Left ventricle myocardium inferior (tissue), 1 donor: ENCODE measurements at regions not wholly inside any gene's neighbourhood (a gene's known extent, or its start where the extent isn't known, plus 50 kb on each side); places are given as distances from the start of the nearest gene placed in this dataset.

Experiments used
- DNase-seq: peaks from one replicate; pipeline ENCODE4 v3.0.0-alpha.2; 2020
- H3K27ac ChIP-seq: fragments of 200-600 bp; replicated peaks from 2 replicates; pipeline ENCODE4 v1.8.0; 2021
- H3K27me3 ChIP-seq: fragments of 200-600 bp; 2 replicates; pipeline ENCODE4 v1.8.0; 2021; ENCODE audit warnings: low read depth
- H3K36me3 ChIP-seq: fragments of 200-600 bp; 2 replicates; pipeline ENCODE4 v1.8.0; 2021
- H3K4me1 ChIP-seq: fragments of 200-600 bp; 2 replicates; pipeline ENCODE4 v1.8.0; 2021
- H3K4me3 ChIP-seq: fragments of 200-600 bp; 2 replicates; pipeline ENCODE4 v1.8.0; 2021; ENCODE audit warnings: mild to moderate bottlenecking, moderate library complexity
- H3K9me3 ChIP-seq: fragments of 200-600 bp; replicated peaks from 2 replicates; pipeline ENCODE4 v1.8.0; 2021
- intact Hi-C: fragments of 100-400 bp; cut with micrococcal nuclease; formaldehyde crosslinking; loops from one replicate; pipeline ENCODE4 v1.11.0; 2022
- TF ChIP-seq, protein P1 (sequence below): fragments of 200-600 bp; IDR thresholded peaks from 2 replicates; pipeline ENCODE4 v1.8.0; 2021; ENCODE audit warnings: antibody characterized with exemption, mild to moderate bottlenecking, borderline replicate concordance
- donor health status: DM: no; HTN: yes; CAD: no; lungs with severe emphysema.

DNA sequence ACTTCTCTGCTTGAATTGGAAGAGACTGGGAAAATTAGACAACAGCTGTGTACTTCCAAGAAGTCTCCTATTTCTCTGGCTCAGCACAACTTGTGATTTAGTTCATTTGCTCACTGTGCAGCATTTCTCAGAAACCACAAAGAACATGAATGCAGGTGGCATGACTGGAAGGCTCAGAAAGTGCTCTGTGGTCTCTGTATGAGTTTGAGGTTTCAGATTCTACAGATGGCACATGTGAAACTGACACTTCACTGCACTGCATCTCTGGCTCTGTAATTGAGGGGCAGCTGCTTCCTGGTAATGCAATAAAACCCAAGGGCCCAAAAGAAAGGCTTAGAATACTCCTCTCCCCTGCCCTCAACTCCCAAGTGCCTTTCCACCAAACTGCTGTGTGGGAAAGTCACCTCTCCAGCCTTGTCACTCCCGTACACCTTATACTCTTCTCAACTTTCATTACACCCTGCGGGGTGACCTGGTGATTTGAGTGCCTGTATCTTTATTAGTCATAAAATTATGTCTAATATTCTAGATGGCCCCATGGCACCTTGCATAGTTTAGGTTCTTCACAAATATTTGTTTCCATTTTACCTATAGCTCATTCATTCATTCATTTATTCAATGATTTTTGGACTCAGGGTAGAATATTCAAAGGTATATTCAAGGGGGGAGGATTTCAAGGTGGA, 82.5 kb downstream of the ESM1 start:
- Histone ChIP-seq H3K4me3 (no peak overlapping the region), H3K4me1 (no peaks in the 10 kb centered on the region), H3K27me3 (peaks cover 39% of the 10 kb centered on the region), H3K9me3 (no peaks in the 10 kb centered on the region), H3K36me3 (no peaks in the 10 kb centered on the region), H3K27ac (no peak overlapping the region)
- TF ChIP-seq, protein P1, sequence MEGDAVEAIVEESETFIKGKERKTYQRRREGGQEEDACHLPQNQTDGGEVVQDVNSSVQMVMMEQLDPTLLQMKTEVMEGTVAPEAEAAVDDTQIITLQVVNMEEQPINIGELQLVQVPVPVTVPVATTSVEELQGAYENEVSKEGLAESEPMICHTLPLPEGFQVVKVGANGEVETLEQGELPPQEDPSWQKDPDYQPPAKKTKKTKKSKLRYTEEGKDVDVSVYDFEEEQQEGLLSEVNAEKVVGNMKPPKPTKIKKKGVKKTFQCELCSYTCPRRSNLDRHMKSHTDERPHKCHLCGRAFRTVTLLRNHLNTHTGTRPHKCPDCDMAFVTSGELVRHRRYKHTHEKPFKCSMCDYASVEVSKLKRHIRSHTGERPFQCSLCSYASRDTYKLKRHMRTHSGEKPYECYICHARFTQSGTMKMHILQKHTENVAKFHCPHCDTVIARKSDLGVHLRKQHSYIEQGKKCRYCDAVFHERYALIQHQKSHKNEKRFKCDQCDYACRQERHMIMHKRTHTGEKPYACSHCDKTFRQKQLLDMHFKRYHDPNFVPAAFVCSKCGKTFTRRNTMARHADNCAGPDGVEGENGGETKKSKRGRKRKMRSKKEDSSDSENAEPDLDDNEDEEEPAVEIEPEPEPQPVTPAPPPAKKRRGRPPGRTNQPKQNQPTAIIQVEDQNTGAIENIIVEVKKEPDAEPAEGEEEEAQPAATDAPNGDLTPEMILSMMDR: no peak
- DNase-seq: no peak
- intact Hi-C loops: no loop called here

DNA sequence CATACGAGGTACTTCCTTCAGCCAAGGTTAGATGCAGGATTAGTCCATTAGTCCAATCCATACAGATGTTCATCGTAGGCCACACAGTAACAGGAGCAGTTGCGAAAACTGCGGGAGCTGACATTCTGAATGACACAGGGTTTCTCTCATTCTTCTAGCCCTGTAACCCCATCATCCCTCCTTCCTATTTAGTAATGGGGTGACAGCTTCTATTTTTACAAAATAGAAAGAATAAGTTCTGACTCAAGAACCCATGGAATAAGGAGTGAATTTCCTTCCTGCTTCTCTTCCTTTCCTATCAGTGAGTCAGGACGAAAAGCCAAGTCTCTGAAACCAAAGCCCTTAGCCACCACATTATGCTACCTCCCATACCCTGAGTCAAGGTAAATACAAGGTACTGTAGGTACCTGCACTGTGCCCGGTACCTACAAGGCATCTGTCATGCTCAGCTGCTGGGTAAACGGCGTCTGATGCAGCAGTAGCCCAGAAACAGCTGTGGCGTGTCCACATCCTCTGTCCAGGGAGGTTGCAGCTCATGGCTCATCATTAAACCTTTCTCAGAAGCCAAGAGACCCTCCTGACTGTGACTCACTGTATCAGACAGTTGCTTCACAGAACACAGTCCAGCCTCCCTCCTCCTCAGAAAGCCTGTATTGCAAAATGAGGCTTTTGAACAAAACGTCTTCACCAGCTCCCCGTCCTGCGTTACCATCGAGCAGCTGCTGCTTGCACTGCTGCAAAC, 84.2 kb downstream of the ESM1 start:
- Histone ChIP-seq H3K27me3 (peaks cover 55% of the 10 kb centered on the region), H3K27ac (no peak overlapping the region), H3K4me1 (no peaks in the 10 kb centered on the region), H3K9me3 (no peaks in the 10 kb centered on the region), H3K4me3 (no peak overlapping the region), H3K36me3 (no peaks in the 10 kb centered on the region)
- intact Hi-C loops: no loop called here
- DNase-seq: no peak
- TF ChIP-seq, protein P1: no peak

DNA sequence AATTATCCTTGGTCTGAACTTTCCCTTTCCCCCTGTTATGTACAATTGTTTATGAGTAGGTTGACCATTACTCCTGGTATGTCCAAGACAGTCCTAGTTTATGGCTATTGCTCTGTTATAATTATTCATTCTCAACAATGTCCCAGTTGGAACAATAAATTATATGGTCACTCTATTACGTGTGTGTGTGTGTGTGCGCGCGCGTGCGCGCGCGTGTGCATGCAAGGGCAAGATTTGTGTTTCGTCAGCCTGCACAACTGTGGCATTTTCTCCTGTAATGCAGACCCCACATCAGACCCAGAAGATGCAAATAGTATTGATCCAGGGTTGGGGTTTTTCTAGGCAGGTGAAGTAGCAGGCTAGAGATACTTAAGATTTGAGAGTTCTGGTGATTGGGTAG, 88.4 kb downstream of the ESM1 start:
- peaks cover 49% of the 10 kb centered on the region for H3K27me3 ChIP-seq
- H3K36me3 ChIP-seq: no peaks in the 10 kb centered on the region
- TF ChIP-seq, protein P1: no peak
- H3K4me1 ChIP-seq: no peaks in the 10 kb centered on the region
- H3K27ac ChIP-seq: no peak overlapping the region
- intact Hi-C loops: no loop called here
- no peak overlapping the region for H3K4me3 ChIP-seq
- no peaks in the 10 kb centered on the region for H3K9me3 ChIP-seq
- no peak for DNase-seq

DNA sequence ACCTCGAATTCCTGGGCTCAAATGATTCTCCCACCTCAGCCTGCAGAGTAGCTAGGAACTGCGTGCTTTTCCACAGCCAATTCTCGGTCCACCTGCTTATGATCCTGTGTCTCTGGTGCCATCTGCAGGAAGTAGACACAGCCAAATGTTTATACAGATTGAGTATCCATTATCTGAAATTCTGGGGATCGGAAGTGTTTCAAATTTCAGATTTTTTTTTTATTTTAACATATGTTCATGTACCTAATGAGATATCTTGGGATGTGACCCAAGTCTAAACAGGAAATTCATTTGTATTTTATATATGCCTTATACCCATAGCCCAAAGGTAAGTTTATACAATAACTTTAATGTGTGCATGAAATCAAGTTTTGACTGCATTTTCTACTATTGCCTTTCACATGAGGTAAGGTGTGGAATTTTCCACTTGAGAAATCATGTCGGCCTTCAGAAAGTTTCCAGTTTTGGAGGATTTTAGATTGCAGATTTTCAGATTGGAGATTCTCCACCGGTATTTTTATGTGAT, 89.5 kb downstream of the ESM1 start:
- Histone ChIP-seq H3K36me3 (no peaks in the 10 kb centered on the region), H3K27ac (no peak overlapping the region), H3K4me1 (no peaks in the 10 kb centered on the region), H3K27me3 (peaks cover 51% of the 10 kb centered on the region), H3K9me3 (no peaks in the 10 kb centered on the region), H3K4me3 (no peak overlapping the region)
- no peak for DNase-seq
- TF ChIP-seq, protein P1: peak; percentile 62
- intact Hi-C loops: no loop called here

DNA sequence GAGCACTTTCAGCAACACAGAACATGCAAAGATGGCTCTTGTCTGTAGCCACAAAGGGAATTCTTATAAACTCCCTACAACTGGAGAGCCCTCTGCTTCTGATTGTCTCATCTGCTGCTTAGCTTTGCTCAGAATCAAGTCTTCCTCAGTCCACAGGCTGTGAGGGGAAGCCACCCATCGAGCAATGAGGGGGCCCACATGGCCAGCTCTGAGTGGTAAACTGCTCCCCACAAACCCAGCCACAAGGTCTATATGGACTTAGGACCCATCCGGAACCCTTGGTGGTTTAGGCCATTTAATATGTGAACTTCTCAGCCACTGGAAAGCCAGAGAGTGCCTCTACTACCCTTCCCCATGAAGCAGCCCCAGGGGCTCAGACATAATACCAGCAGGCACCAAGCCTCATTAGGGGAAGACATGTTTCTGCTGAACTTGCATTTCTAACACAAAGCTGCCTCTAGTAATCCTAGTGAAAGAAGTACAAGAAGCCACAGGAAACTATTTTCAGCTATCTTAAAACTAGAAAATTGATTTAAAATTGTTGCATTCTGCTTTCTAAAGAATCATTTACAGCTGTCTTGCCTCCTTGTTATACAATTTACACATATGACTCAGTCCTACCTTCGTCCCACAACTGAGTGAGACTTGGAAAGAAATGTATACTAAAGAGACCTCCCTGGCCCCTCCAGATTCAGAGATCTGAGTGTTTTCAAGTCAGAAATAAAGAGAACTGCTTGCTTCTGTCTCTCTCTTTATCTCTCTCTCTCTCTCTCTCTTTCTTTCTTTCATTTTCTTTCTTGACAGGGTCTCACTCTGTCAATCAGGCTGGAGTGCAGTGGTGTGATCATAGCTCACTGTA, 90.2 kb downstream of the ESM1 start:
- intact Hi-C loops: no loop called here
- Histone ChIP-seq H3K36me3 (no peaks in the 10 kb centered on the region), H3K4me3 (no peak overlapping the region), H3K9me3 (no peaks in the 10 kb centered on the region), H3K27ac (no peak overlapping the region), H3K4me1 (no peaks in the 10 kb centered on the region), H3K27me3 (peaks cover 52% of the 10 kb centered on the region)
- DNase-seq: no peak
- TF ChIP-seq, protein P1: no peak
